IPS DF 4.7 (cell line): ENCODE measurements at regions not wholly inside any gene's neighbourhood (a gene's known extent, or its start where the extent isn't known, plus 50 kb on each side); places are given as distances from the start of the nearest gene placed in this dataset.

Experiments
- DNase-seq: peaks from one replicate; pipeline ENCODE4 v3.0.0-alpha.2; 2013; ENCODE audit warnings: low spot score; ENCODE audit errors: extremely low read depth

GRCh38 chr11:28628412-28628811, 520.2 kb downstream of the METTL15 start:
- no peak for DNase-seq

- DNase-seq = no peak
Observed at GRCh38 chr11:28627690-28628255, 519.6 kb downstream of the METTL15 start.

GRCh38 chr11:28625532-28625931, 517.3 kb downstream of the METTL15 start:
- DNase-seq = no peak

GRCh38 chr11:28621753-28622152, 513.6 kb downstream of the METTL15 start:
- DNase-seq = no peak

GRCh38 chr11:28619846-28620540, 511.8 kb downstream of the METTL15 start:
- DNase-seq = no peak

- DNase-seq = no peak
Observed at GRCh38 chr11:28618416-28618815, 510.2 kb downstream of the METTL15 start.

- no peak for DNase-seq
Observed at GRCh38 chr11:28616160-28616965, 508.2 kb downstream of the METTL15 start.

- no peak for DNase-seq
Observed at GRCh38 chr11:28615542-28615941, 507.4 kb downstream of the METTL15 start.

GRCh38 chr11:28606930-28607329, 498.7 kb downstream of the METTL15 start:
- DNase-seq = no peak

- DNase-seq = no peak
Observed at GRCh38 chr11:28599656-28600055, 491.5 kb downstream of the METTL15 start.

GRCh38 chr11:28598531-28598930, 490.3 kb downstream of the METTL15 start:
- no peak for DNase-seq

- no peak for DNase-seq
Observed at GRCh38 chr11:28596816-28597215, 488.6 kb downstream of the METTL15 start.

- DNase-seq = no peak
Observed at GRCh38 chr11:28592141-28592540, 484.0 kb downstream of the METTL15 start.

GRCh38 chr11:28584992-28585391, 476.8 kb downstream of the METTL15 start:
- no peak for DNase-seq

- DNase-seq = no peak
Observed at GRCh38 chr11:28582506-28582905, 474.3 kb downstream of the METTL15 start.

- DNase-seq = no peak
Observed at GRCh38 chr11:28581286-28582242, 473.4 kb downstream of the METTL15 start.

- DNase-seq = no peak
Observed at GRCh38 chr11:28571371-28571770, 463.2 kb downstream of the METTL15 start.

GRCh38 chr11:28569106-28569505, 460.9 kb downstream of the METTL15 start:
- no peak for DNase-seq

- peak; percentile 44 for DNase-seq
Observed at GRCh38 chr11:28566339-28567089, 458.3 kb downstream of the METTL15 start.

GRCh38 chr11:28559492-28559891, 451.3 kb downstream of the METTL15 start:
- DNase-seq = no peak

- DNase-seq = no peak
Observed at GRCh38 chr11:28547321-28547741, 439.1 kb downstream of the METTL15 start.
